GM23338 (cell line): ENCODE measurements at regions not wholly inside any gene's neighbourhood (a gene's known extent, or its start where the extent isn't known, plus 50 kb on each side); places are given as distances from the start of the nearest gene placed in this dataset. TPM values are rescaled to one million over a fixed set of nuclear protein-coding genes. Genes with fewer than 3 reads are reported as not detected.

Experiments
- NANOG ChIP-seq: IDR thresholded peaks from 2 replicates; pipeline ENCODE4 v1.6.1; 2016; ENCODE audit warnings: antibody characterized with exemption, borderline replicate concordance
- POLR2AphosphoS5 ChIP-seq: IDR thresholded peaks from 2 replicates; pipeline ENCODE4 v1.6.1; 2016; ENCODE audit warnings: antibody characterized with exemption, low read depth
- STAT1 ChIP-seq: IDR thresholded peaks from one replicate; pipeline ENCODE4 v1.6.1; 2016; ENCODE audit warnings: antibody characterized with exemption; ENCODE audit not compliant: unreplicated experiment
- ZNF114 ChIP-seq: fragments of 250-450 bp; sonication (Bioruptor Pico); IDR thresholded peaks from 2 replicates; pipeline ENCODE4 v1.5.0; 2020; ENCODE audit warnings: mild to moderate bottlenecking, moderate library complexity
- ZNF462 ChIP-seq: fragments of 250-450 bp; sonication (Bioruptor Pico); IDR thresholded peaks from 2 replicates; pipeline ENCODE4 v1.5.0; 2020; ENCODE audit warnings: mild to moderate bottlenecking, moderate library complexity
- microRNA-seq: library from miRNA; unstranded; fragments of <30 nt; microRNA quantifications from one replicate; pipeline ENCODE4, GENCODE V29; 2017
- small RNA-seq: library from RNA; depleted of rRNA; stranded (forward); fragments of <200 nt; gene quantifications from one replicate; pipeline ENCODE3, GENCODE V24; 2014; ENCODE audit warnings: low replicate concordance

GRCh38 chr2:221364672-221365071, 207.4 kb downstream of the EPHA4 start (continued):
- TF ChIP-seq ZNF462 (CRISPR knock-in tag): no peak
- TF ChIP-seq NANOG: no peak
- TF ChIP-seq STAT1: no peak
- no peak for TF ChIP-seq POLR2AphosphoS5
- no peak for TF ChIP-seq ZNF114 (CRISPR knock-in tag)

Small RNA genes lying in the stretch of these regions (microRNA-seq; reads per million reads assigned to microRNA genes)
- not detected for gene MIR4268

Small RNA genes lying in the stretch of these regions (small RNA-seq; reads per million reads assigned to genes)
- gene AC011233.1 (not detected), gene MIR4268 (not detected)
